NCI-H526 (cell line): ENCODE measurements at regions not wholly inside any gene's neighbourhood (a gene's known extent, or its start where the extent isn't known, plus 50 kb on each side); places are given as distances from the start of the nearest gene placed in this dataset.

Experiments
- DNase-seq, 2 experiments: peaks; one replicate each; lab custom pipeline; 2025; lab: John Stamatoyannopoulos, UW

- DNase-seq, result no peak
Measured at GRCh38 chr1:219521325-219521724, 91.6 kb downstream of the ZC3H11B start.

GRCh38 chr1:219520241-219520640 is 92.7 kb downstream of the ZC3H11B start:
- DNase-seq, result no peak

GRCh38 chr1:219518907-219519248 is 94.0 kb downstream of the ZC3H11B start:
- DNase-seq, result no peak

GRCh38 chr1:219518168-219518906 is 94.6 kb downstream of the ZC3H11B start:
- DNase-seq, result no peak

GRCh38 chr1:219517031-219517430 is 95.9 kb downstream of the ZC3H11B start:
- DNase-seq, result no peak

- DNase-seq, result no peak
Measured at GRCh38 chr1:219514728-219515127, 98.2 kb downstream of the ZC3H11B start.

GRCh38 chr1:219507437-219507836 is 105.5 kb downstream of the ZC3H11B start:
- no peak for DNase-seq

GRCh38 chr1:219506936-219507335 is 106.0 kb downstream of the ZC3H11B start:
- no peak for DNase-seq

GRCh38 chr1:219506473-219506899 is 106.4 kb downstream of the ZC3H11B start:
- DNase-seq, result no peak

- no peak for DNase-seq
Measured at GRCh38 chr1:219505886-219506285, 107.0 kb downstream of the ZC3H11B start.

GRCh38 chr1:219503604-219504003 is 109.3 kb downstream of the ZC3H11B start:
- no peak for DNase-seq

GRCh38 chr1:219500327-219500897 is 112.5 kb downstream of the ZC3H11B start:
- DNase-seq, result no peak

GRCh38 chr1:219498666-219499065 is 114.2 kb downstream of the ZC3H11B start:
- no peak for DNase-seq

- DNase-seq, result no peak
Measured at GRCh38 chr1:219495737-219496408, 117.0 kb downstream of the ZC3H11B start.

GRCh38 chr1:219492717-219493116 is 120.2 kb downstream of the ZC3H11B start:
- DNase-seq, result no peak

- DNase-seq, result no peak
Measured at GRCh38 chr1:219490566-219490965, 122.3 kb downstream of the ZC3H11B start.

GRCh38 chr1:219489636-219490035 is 123.3 kb downstream of the ZC3H11B start:
- no peak for DNase-seq

GRCh38 chr1:219488275-219488674 is 124.6 kb downstream of the ZC3H11B start:
- DNase-seq, result no peak

GRCh38 chr1:219483530-219483929 is 129.4 kb downstream of the ZC3H11B start:
- DNase-seq, result no peak

GRCh38 chr1:219480011-219480410 is 132.9 kb downstream of the ZC3H11B start:
- no peak for DNase-seq

- no peak for DNase-seq
Measured at GRCh38 chr1:219478811-219479210, 134.1 kb downstream of the ZC3H11B start.

GRCh38 chr1:219477861-219478260 is 135.0 kb downstream of the ZC3H11B start:
- DNase-seq, result no peak

GRCh38 chr1:219476716-219477115 is 136.2 kb downstream of the ZC3H11B start:
- DNase-seq, result no peak
